Brain microvascular endothelial cell (primary cell): ENCODE measurements at regions not wholly inside any gene's neighbourhood (a gene's known extent, or its start where the extent isn't known, plus 50 kb on each side); places are given as distances from the start of the nearest gene placed in this dataset.

ENCODE experiments used
- DNase-seq: peaks from one replicate; pipeline ENCODE4 v3.0.0-alpha.2; 2020
- H3K27ac ChIP-seq: fragments of 250-450 bp; sonication (Bioruptor Pico); 2 replicates; pipeline ENCODE4 v1.5.1; 2020; ENCODE audit warnings: mild to moderate bottlenecking, moderate library complexity
- H3K27me3 ChIP-seq: fragments of 250-450 bp; sonication (Bioruptor Pico); replicated peaks from 2 replicates; pipeline ENCODE4 v1.5.1; 2020; ENCODE audit warnings: mild to moderate bottlenecking
- H3K36me3 ChIP-seq: fragments of 250-450 bp; sonication (Bioruptor Pico); replicated peaks from 2 replicates; pipeline ENCODE4 v1.5.1; 2020; ENCODE audit warnings: mild to moderate bottlenecking
- H3K4me3 ChIP-seq: 2 replicates; pipeline ENCODE4 v1.5.1; 2011; ENCODE audit warnings: low read depth, mild to moderate bottlenecking, control low read depth, low read length, moderate library complexity
- CTCF ChIP-seq: IDR thresholded peaks from 2 replicates; pipeline ENCODE4 v1.5.1; 2011; ENCODE audit warnings: low read depth, mild to moderate bottlenecking, moderate library complexity, low read length, control low read depth, inconsistent platforms; ENCODE audit errors: missing control alignments
- in situ Hi-C: cut with HindIII; loops from 2 replicates; pipeline ENCODE4 v1.10.0; 2017; ENCODE audit warnings: low sequenced_read_pairs, low pct_ligation_motif_present

DNA sequence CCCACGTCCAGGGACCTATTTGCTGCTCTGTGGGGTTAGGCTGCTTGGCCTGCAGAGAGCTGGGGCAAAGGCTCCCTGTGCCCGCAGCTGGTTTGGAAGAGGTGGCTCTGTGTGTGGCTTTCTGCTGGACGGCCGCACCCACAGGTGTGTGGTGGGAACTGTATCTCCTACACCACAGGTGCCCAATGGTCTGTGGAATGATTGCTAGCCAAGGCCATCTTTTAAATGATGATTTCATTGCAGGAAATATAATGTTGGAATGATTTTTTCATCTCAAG is 178.4 kb downstream of the DLL1 start:
- no peak for TF ChIP-seq CTCF
- in situ Hi-C loops, result loop anchor here (25.0 kb wide), 1 partner anchor 150 kb away; no protein-coding TSS in a partner anchor
- H3K27ac ChIP-seq, result no peak overlapping the region
- DNase-seq, result no peak
- H3K4me3 ChIP-seq, result no peak overlapping the region
- no peaks in the 10 kb centered on the region for H3K36me3 ChIP-seq
- H3K27me3 ChIP-seq, result no peaks in the 10 kb centered on the region

DNA sequence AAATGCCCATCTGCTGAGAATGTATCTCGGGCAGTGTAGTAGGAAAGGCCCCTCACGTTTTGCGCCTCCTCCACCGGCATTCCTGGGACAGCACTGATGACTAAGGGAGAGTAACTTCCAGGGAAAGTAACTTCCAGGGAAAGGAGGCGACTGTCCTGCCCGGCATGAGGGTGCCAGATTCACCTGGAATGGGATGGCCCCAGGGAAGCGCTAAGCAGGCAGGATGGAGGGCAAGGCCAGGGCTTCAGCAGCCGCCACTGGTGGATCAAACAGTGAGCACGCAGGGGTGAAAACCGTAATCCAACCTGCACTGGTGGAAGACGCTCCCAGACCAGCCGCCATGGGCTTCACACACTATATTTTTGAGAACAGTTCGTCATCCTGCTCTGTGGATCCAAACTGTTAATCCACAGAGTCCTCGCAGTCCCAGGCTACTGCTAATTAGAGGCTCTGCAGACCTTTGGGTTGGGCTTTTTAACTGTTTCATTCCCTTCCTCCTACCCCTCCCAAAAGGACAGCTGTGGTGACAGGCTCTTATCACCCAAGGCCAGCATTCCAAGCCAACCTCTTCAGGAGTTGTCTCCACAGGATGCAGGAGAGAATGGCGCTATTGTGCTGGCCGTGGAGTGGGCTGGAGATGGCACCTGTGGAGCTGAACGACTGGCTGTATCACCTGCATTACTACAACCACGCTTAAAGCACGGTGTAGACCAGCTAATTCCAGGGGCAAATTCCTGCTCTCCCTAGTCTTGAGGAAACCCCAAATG is 178.9 kb downstream of the DLL1 start:
- Histone ChIP-seq H3K36me3 (no peaks in the 10 kb centered on the region), H3K4me3 (no peak overlapping the region), H3K27ac (no peak overlapping the region), H3K27me3 (no peaks in the 10 kb centered on the region)
- no peak for TF ChIP-seq CTCF
- DNase-seq, result no peak
- in situ Hi-C loops, result loop anchor here (25.0 kb wide), 1 partner anchor 150 kb away; no protein-coding TSS in a partner anchor

DNA sequence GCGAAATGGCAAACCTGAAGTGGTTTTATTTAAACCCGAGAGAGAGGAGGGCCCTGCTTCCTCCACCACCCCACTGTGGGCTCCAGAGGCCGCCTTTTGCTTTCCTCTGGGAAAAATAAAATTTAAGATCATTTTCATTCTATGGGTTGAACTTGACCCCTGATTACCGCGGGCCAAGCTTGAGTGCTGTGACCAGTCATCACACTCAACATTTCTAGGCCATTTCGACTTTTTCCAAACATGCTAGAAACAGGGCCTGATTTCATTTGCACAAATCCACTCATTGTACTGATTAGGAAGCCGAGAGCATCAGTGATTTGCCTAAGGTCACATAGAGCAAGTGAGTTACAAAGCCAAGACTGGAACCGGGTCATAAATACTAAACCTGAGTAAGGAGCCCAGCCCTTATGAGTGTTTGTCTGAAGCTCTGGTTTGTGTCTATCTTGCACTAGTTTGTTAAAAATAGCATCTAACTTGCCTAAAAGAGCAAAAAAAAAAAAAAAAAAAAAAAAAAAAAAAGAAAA is 179.7 kb downstream of the DLL1 start:
- no peak for TF ChIP-seq CTCF
- no peaks in the 10 kb centered on the region for H3K36me3 ChIP-seq
- H3K4me3 ChIP-seq, result no peak overlapping the region
- no peaks in the 10 kb centered on the region for H3K27me3 ChIP-seq
- no peak overlapping the region for H3K27ac ChIP-seq
- DNase-seq, result no peak
- in situ Hi-C loops, result loop anchor here (25.0 kb wide), 1 partner anchor 151 kb away; no protein-coding TSS in a partner anchor

- Histone ChIP-seq H3K4me3 (no peak overlapping the region), H3K27ac (no peak overlapping the region), H3K36me3 (no peaks in the 10 kb centered on the region), H3K27me3 (no peaks in the 10 kb centered on the region)
- DNase-seq, result no peak
- TF ChIP-seq CTCF, result no peak
- in situ Hi-C loops, result loop anchor here (25.0 kb wide), 1 partner anchor 152 kb away; no protein-coding TSS in a partner anchor
Measured at GRCh38 chr6:170110201-170111140, 180.4 kb downstream of the DLL1 start.

DNA sequence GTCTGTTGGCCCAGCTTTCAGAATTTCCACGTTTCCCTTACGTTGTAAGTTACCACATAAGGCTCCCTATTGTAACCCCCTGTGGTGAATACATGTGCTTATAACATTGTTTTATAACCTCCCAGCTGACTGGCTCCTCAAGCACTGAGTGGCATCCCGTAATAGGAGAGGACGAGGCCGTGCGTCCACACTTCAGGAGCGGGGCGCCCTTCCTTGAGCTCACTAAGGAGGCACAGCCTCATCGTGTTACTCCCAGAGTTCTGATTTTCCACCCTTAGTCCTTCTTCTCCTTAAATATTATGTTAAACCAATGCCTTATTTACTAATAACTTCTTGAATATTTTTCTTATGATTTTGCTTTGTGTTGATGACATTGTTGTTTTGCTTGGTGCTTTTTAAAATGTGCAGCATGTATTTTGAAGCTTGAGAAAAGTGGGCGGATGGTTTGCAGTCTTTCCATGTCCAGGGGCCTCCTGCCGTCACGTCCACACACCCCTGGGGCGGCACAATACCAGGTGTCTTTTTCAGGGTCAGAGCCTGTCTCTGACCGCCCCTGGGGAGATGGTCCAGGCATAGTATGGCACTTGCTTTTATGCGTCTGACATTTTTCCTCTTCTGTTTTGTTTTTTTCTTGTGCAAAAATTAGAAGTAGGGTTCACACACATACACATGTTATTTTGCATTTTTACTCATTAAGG is 181.8 kb downstream of the DLL1 start:
- no peak for DNase-seq
- in situ Hi-C loops, result loop anchor here (25.0 kb wide), 1 partner anchor 153 kb away; no protein-coding TSS in a partner anchor
- Histone ChIP-seq H3K36me3 (no peaks in the 10 kb centered on the region), H3K27me3 (no peaks in the 10 kb centered on the region), H3K4me3 (no peak overlapping the region), H3K27ac (no peak overlapping the region)
- TF ChIP-seq CTCF, result no peak
